IMR-90 (cell line): ENCODE measurements at regions not wholly inside any gene's neighbourhood (a gene's known extent, or its start where the extent isn't known, plus 50 kb on each side); places are given as distances from the start of the nearest gene placed in this dataset.

Source experiments
- ATAC-seq: fragments of 200-7000 bp; cut with Tn5 transposase; 2 replicates; pipeline ENCODE4 v1.9.1; 2020; ENCODE audit warnings: low read depth, mild to moderate bottlenecking, moderate library complexity
- BruUV-seq: library from RNA; stranded (reverse); fragments of 400-500 nt; replicated peaks from 2 replicates; lab custom pipeline; 2021; lab: Mats Ljungman, UMichigan
- CTCF ChIA-PET: fragments of 300-600 bp; formaldehyde crosslinking; extraction: SDS; loops from one replicate; lab custom pipeline; 2021; ENCODE audit warnings: antibody characterized with exemption; lab: Yijun Ruan, JAX
- POLR2A ChIA-PET: fragments of 300-600 bp; sonication (Branson Sonifier 250); formaldehyde crosslinking; loops from one replicate; lab custom pipeline; 2022; ENCODE audit warnings: antibody characterized with exemption; ENCODE audit not compliant: unreplicated experiment; lab: Charles Lee
- DNase-seq: peaks from one replicate; pipeline ENCODE4 v3.0.0; 2013
- H2AFZ ChIP-seq: replicated peaks from 2 replicates; pipeline ENCODE3; 2013; ENCODE audit warnings: low read length, mild to moderate bottlenecking; ENCODE audit not compliant: poor library complexity
- H2AK5ac ChIP-seq: 2 replicates; pipeline ENCODE4 v1.6.1; 2013; ENCODE audit warnings: low read depth, low read length, inconsistent platforms
- H2AK9ac ChIP-seq: replicated peaks from 2 replicates; pipeline ENCODE3; 2013; ENCODE audit warnings: mild to moderate bottlenecking, low read depth, low read length, moderate library complexity; ENCODE audit not compliant: poor library complexity
- H2BK120ac ChIP-seq: 2 replicates; pipeline ENCODE4 v1.6.1; 2013; ENCODE audit warnings: low read depth, low read length, inconsistent platforms
- H2BK15ac ChIP-seq: 3 replicates; pipeline ENCODE4 v1.6.1; 2013; ENCODE audit warnings: low read depth, low read length, inconsistent platforms
- H2BK20ac ChIP-seq: 2 replicates; pipeline ENCODE4 v1.6.1; 2013; ENCODE audit warnings: low read depth, mild to moderate bottlenecking, inconsistent platforms, low read length, moderate library complexity
- H2BK5ac ChIP-seq: 2 replicates; pipeline ENCODE4 v1.6.1; 2013; ENCODE audit warnings: mild to moderate bottlenecking, low read depth, low read length, inconsistent platforms; ENCODE audit not compliant: poor library complexity, severe bottlenecking
- H3K14ac ChIP-seq: replicated peaks from 2 replicates; pipeline ENCODE4 v1.6.1; 2013; ENCODE audit warnings: low read depth, low read length, inconsistent platforms
- H3K18ac ChIP-seq: 2 replicates; pipeline ENCODE4 v1.6.1; 2013; ENCODE audit warnings: low read depth, low read length, control low read depth
- H3K23ac ChIP-seq: 2 replicates; pipeline ENCODE4 v1.6.1; 2013; ENCODE audit warnings: low read depth, low read length, inconsistent platforms
- H3K27ac ChIP-seq: 2 replicates; pipeline ENCODE4 v1.5.1; 2013; ENCODE audit warnings: mild to moderate bottlenecking, control low read depth, low read length; ENCODE audit not compliant: insufficient read depth
- H3K27me3 ChIP-seq: 2 replicates; pipeline ENCODE4 v1.6.1; 2013; ENCODE audit warnings: low read length; ENCODE audit not compliant: control insufficient read depth, insufficient read depth
- H3K36me3 ChIP-seq: 2 replicates; pipeline ENCODE4 v1.6.1; 2013; ENCODE audit warnings: low read length, mixed read lengths; ENCODE audit not compliant: control insufficient read depth, insufficient read depth
- H3K4ac ChIP-seq: 2 replicates; pipeline ENCODE4 v1.6.1; 2013; ENCODE audit warnings: low read depth, low read length, inconsistent platforms
- H3K4me1 ChIP-seq: 2 replicates; pipeline ENCODE4 v1.6.1; 2013; ENCODE audit warnings: low read length, mixed read lengths; ENCODE audit not compliant: control insufficient read depth, insufficient read depth
- H3K4me2 ChIP-seq: 2 replicates; pipeline ENCODE4 v1.6.1; 2013; ENCODE audit warnings: low read depth, mild to moderate bottlenecking, control low read depth, low read length, moderate library complexity
- H3K4me3 ChIP-seq: 2 replicates; pipeline ENCODE4 v1.5.1; 2013; ENCODE audit warnings: low read depth, mild to moderate bottlenecking, control low read depth, low read length, moderate library complexity; ENCODE audit not compliant: insufficient read depth
- H3K56ac ChIP-seq: 2 replicates; pipeline ENCODE4 v1.6.1; 2013; ENCODE audit warnings: low read length, inconsistent platforms; ENCODE audit not compliant: insufficient read depth; ENCODE audit errors: extremely low read depth
- H3K79me1 ChIP-seq, 2 experiments: 2 replicates each; pipeline ENCODE4 v1.6.1; 2013; ENCODE audit warnings: low read length in 2 of 2, inconsistent platforms in 1 of 2, low read depth in 1 of 2
- H3K9ac ChIP-seq: 2 replicates; pipeline ENCODE4 v1.6.1; 2013; ENCODE audit warnings: low read depth, low read length, control low read depth
- H3K9me1 ChIP-seq: 2 replicates; pipeline ENCODE4 v1.6.1; 2013; ENCODE audit warnings: low read length, inconsistent platforms; ENCODE audit not compliant: insufficient read depth
- H3K9me3 ChIP-seq: 2 replicates; pipeline ENCODE4 v1.6.1; 2013; ENCODE audit warnings: low read length; ENCODE audit not compliant: control insufficient read depth, insufficient read depth
- H4K20me1 ChIP-seq: 2 replicates; pipeline ENCODE4 v1.6.1; 2013; ENCODE audit warnings: low read length, inconsistent platforms; ENCODE audit not compliant: insufficient read depth
- H4K5ac ChIP-seq: 2 replicates; pipeline ENCODE4 v1.6.1; 2013; ENCODE audit warnings: mild to moderate bottlenecking, low read depth, low read length, control low read depth
- H4K8ac ChIP-seq, 2 experiments: 2 replicates each; pipeline ENCODE4 v1.6.1; 2013; ENCODE audit warnings: low read depth in 2 of 2, low read length in 2 of 2, control low read depth in 1 of 2, inconsistent platforms in 1 of 2
- H4K91ac ChIP-seq: 2 replicates; pipeline ENCODE4 v1.6.1; 2013; ENCODE audit warnings: low read depth, low read length, inconsistent platforms; ENCODE audit not compliant: insufficient read depth
- BHLHE40 ChIP-seq: fragments of 150-350 bp; IDR thresholded peaks from 2 replicates; pipeline ENCODE4 v1.6.1; 2016; ENCODE audit warnings: mild to moderate bottlenecking, low read depth, low read length
- CEBPB ChIP-seq: IDR thresholded peaks from 2 replicates; pipeline ENCODE4 v1.6.1; 2012; ENCODE audit warnings: low read depth, low read length, improper control_type of control experiment
- FOS ChIP-seq: fragments of 150-350 bp; IDR thresholded peaks from 2 replicates; pipeline ENCODE4 v1.6.1; 2016; ENCODE audit warnings: low read depth, low read length
- MAFK ChIP-seq: IDR thresholded peaks from 2 replicates; pipeline ENCODE4 v1.6.1; 2012; ENCODE audit warnings: low read depth, low read length, improper control_type of control experiment
- MAZ ChIP-seq: IDR thresholded peaks from 2 replicates; pipeline ENCODE4 v1.6.1; 2012; ENCODE audit warnings: low read depth, mild to moderate bottlenecking, low read length, improper control_type of control experiment, moderate library complexity, borderline replicate concordance
- RAD21 ChIP-seq: IDR thresholded peaks from 2 replicates; pipeline ENCODE4 v1.6.1; 2012; ENCODE audit warnings: low read length, improper control_type of control experiment
- RCOR1 ChIP-seq: IDR thresholded peaks from 2 replicates; pipeline ENCODE4 v1.6.1; 2012; ENCODE audit warnings: mild to moderate bottlenecking, low read length, improper control_type of control experiment; ENCODE audit not compliant: insufficient replicate concordance
- RFX5 ChIP-seq: IDR thresholded peaks from 2 replicates; pipeline ENCODE4 v1.8.0; 2012; ENCODE audit warnings: low read depth, mild to moderate bottlenecking, low read length, moderate library complexity
- SMC3 ChIP-seq: fragments of 150-350 bp; IDR thresholded peaks from 2 replicates; pipeline ENCODE4 v1.6.1; 2016; ENCODE audit warnings: low read depth, mild to moderate bottlenecking, antibody characterized with exemption, low read length, moderate library complexity
- USF2 ChIP-seq: fragments of 150-350 bp; IDR thresholded peaks from 2 replicates; pipeline ENCODE4 v1.6.1; 2017; ENCODE audit warnings: mild to moderate bottlenecking, antibody characterized with exemption, low read length, low read depth
- WGBS, 2 experiments: methylation state at CpG; one replicate each; pipeline versions ENCODE4 v1.1.5 to v1.1.7; 2013; ENCODE audit warnings: missing lambda C conversion rate in 2 of 2; ENCODE audit not compliant: insufficient read length in 1 of 2; ENCODE audit errors: extremely low coverage in 2 of 2; 5-methylcytosine and 5-hydroxymethylcytosine counted together
- dilution Hi-C: fragments of 300-500 bp; cut with HindIII; formaldehyde crosslinking; loops from one replicate; pipeline ENCODE4 v1.14.3; 2018; ENCODE audit warnings: low sequenced_read_pairs; ENCODE audit not compliant: unreplicated experiment
- in situ Hi-C: fragments of 300-500 bp; cut with MboI; formaldehyde crosslinking; loops from 3 replicates; pipeline ENCODE4 v1.14.3; 2019; ENCODE audit warnings: low sequenced_read_pairs, inconsistent platforms, mixed read lengths
- intact Hi-C: fragments of 100-400 bp; cut with micrococcal nuclease; formaldehyde crosslinking; loops from 2 replicates; pipeline ENCODE4 v1.10.0; 2022

DNA sequence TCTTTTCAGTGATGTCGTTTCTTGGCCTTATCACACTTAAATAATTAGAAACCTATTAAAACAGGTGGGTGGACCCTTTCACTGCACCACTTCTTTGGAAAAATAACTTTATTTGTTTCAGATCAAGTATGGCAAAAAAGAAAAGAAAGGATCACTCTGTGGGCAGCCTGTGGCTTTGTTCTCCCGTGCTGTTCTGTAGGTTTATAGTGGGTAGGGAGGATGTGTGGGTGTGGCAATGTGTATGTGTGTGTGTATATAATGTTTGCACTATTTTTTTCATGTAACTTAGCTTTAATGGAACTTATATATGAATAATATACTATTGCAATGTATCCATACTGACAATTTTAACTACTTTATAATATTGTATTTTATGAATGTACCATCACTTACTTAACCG is 85.9 kb downstream of the ACTBL2 start:
- H3K4me3 ChIP-seq, result no peak overlapping the region

More for the DNA sequence above, 85.9 kb downstream of the ACTBL2 start:
- no peak overlapping the region for H4K8ac ChIP-seq
- no peak overlapping the region for H3K14ac ChIP-seq
- no peak overlapping the region for H2BK5ac ChIP-seq
- H3K4me2 ChIP-seq, result no peak overlapping the region
- no peaks in the 10 kb centered on the region for H3K27me3 ChIP-seq
- H3K9ac ChIP-seq, result no peak overlapping the region
- no peaks in the 10 kb centered on the region for H4K20me1 ChIP-seq
- H3K4me1 ChIP-seq, result no peaks in the 10 kb centered on the region
- POLR2A ChIA-PET, result no interaction called here
- H4K91ac ChIP-seq, result no peak overlapping the region
- no peak overlapping the region for H2AK5ac ChIP-seq
- no TSS peak for BruUV-seq
- no peak overlapping the region for H3K4ac ChIP-seq
- H2AK9ac ChIP-seq, result no peak overlapping the region
- in situ Hi-C loops (no loop called here), dilution Hi-C loops (no loop called here), intact Hi-C loops (no loop called here)
- no peak for DNase-seq
- no peaks in the 10 kb centered on the region for H3K36me3 ChIP-seq
- no peak overlapping the region for H4K5ac ChIP-seq
- no peaks in the 10 kb centered on the region; the same call in 1 of the 2 replicates for H3K9me1 ChIP-seq
- no peak for ATAC-seq
- no peak overlapping the region for H3K27ac ChIP-seq
- no peak overlapping the region for H2BK20ac ChIP-seq
- H2BK15ac ChIP-seq, result no peak overlapping the region
- TF ChIP-seq BHLHE40, result no peak
- TF ChIP-seq MAZ, result no peak
- no peak for TF ChIP-seq USF2
- TF ChIP-seq CEBPB, result no peak
- TF ChIP-seq RCOR1, result no peak
- TF ChIP-seq RAD21, result no peak
- no peak for TF ChIP-seq RFX5
- no peak for TF ChIP-seq MAFK
- no peak for TF ChIP-seq SMC3
- TF ChIP-seq FOS, result no peak
- H3K79me1 ChIP-seq, result no peaks in the 10 kb centered on the region
- H3K23ac ChIP-seq, result no peak overlapping the region
- CTCF ChIA-PET, result no interaction called here
- H2BK120ac ChIP-seq, result no peak overlapping the region
- no peak overlapping the region for H3K56ac ChIP-seq
- no peak overlapping the region for H2AFZ ChIP-seq
- no CpG with 5 or more reads among the region's 3 CpGs for WGBS, 2 experiments
- H3K9me3 ChIP-seq, result no peaks in the 10 kb centered on the region
- H3K18ac ChIP-seq, result no peak overlapping the region
